ENCODE measurements at regions not wholly inside any gene's neighbourhood (a gene's known extent, or its start where the extent isn't known, plus 50 kb on each side); places are given as distances from the start of the nearest gene placed in this dataset.

DNA sequence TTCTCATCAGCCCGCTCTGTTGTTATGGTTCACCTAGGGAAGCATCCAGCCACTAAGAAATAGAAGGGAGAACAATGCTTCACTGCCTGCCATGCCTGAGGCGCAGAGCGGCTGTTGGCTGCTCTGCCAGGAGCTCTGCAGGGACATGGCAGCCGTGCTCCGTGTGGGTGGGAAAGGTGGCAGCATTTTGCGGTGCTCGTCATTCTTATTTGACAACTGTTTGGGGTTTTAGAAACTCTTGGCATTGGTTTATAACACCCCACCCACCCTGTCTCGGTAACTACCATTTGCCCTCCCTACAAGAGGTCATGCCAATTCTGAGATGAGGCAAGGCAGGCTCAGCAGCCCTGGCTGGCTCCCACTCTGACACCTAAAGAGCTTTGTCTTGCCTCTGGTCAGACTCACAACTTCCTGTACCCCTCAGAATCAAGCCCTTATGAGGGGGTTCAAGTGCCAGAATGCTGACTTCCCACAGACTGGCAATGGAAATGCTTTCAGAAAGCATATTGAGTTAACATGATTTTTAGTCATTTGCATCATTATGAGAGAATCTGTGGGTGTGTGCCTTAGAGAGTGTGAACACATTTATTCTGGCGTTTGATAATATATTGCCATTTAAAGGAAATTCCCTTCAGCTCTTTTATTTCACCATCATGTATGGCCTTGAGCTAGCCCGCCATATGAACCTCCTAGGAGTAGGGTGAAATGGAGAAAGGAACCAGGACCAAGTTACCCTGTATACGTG is 288.0 kb upstream of the ANKRD55 start:
- intact Hi-C loops (cut with DNase I; ENCODE audit: low total_unique reads), result no loop called here
- no peak for DNase-seq
- no peak for TF ChIP-seq POLR2A (IDR thresholded peaks at IDR 0.05)
- TF ChIP-seq, protein P1, sequence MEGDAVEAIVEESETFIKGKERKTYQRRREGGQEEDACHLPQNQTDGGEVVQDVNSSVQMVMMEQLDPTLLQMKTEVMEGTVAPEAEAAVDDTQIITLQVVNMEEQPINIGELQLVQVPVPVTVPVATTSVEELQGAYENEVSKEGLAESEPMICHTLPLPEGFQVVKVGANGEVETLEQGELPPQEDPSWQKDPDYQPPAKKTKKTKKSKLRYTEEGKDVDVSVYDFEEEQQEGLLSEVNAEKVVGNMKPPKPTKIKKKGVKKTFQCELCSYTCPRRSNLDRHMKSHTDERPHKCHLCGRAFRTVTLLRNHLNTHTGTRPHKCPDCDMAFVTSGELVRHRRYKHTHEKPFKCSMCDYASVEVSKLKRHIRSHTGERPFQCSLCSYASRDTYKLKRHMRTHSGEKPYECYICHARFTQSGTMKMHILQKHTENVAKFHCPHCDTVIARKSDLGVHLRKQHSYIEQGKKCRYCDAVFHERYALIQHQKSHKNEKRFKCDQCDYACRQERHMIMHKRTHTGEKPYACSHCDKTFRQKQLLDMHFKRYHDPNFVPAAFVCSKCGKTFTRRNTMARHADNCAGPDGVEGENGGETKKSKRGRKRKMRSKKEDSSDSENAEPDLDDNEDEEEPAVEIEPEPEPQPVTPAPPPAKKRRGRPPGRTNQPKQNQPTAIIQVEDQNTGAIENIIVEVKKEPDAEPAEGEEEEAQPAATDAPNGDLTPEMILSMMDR (IDR thresholded peaks at IDR 0.05), result no peak
- Histone ChIP-seq H3K4me3 (no peak overlapping the region), H3K9me3 (no peaks in the 10 kb centered on the region), H3K36me3 (no peaks in the 10 kb centered on the region), H3K4me1 (peaks cover 0 to 14% of the 10 kb centered on the region in 2 donors), H3K27ac (no peak overlapping the region), H3K27me3 (no peaks in the 10 kb centered on the region)

DNA sequence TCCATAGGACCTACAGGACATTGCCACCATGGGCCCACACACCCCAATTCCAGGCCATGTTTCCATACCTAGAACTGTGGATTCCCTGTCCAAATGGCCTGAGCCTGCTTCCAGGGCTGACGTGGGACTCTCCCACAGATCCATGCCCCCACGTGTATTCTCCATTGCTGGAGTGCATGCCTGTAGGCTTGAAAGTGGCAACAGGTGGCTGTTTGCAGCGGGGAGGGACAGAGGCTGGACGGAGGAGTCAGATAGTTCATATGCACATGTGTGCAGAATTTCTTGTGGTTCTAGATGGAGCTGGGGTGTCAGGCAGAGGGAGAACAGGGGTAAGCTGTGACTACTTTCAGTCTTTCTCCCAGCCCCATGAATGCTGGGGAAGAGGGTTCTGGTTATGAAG is 285.7 kb upstream of the ANKRD55 start:
- TF ChIP-seq POLR2A (IDR thresholded peaks at IDR 0.05), result no peak
- TF ChIP-seq, protein P1 (IDR thresholded peaks at IDR 0.05), result no peak
- Histone ChIP-seq H3K36me3 (no peaks in the 10 kb centered on the region), H3K9me3 (no peaks in the 10 kb centered on the region), H3K4me1 (peaks cover 0 to 14% of the 10 kb centered on the region in 2 donors), H3K4me3 (no peak overlapping the region), H3K27ac (no peak overlapping the region), H3K27me3 (no peaks in the 10 kb centered on the region)
- DNase-seq, result no peak
- intact Hi-C loops (cut with DNase I; ENCODE audit: low total_unique reads), result no loop called here

DNA sequence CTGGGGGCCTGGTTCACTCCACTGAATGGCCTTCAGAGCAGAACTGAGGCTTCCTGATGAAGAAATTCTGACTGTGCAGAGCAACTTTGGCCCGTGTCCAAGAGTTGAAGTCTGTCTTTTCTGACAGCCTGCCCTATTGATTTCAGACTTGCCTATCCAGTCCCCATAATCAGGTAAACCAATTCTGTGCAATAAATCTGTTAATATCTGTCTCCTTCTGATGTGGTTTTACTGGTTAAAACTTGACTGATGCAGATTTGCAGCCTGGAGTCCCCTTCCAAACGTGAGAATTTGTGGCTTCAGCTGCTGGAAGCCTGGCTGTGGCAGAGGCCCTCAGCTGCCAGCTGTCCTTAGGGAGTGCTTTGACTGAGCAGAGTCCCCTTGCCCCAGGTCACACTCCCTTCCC is 283.9 kb upstream of the ANKRD55 start:
- intact Hi-C loops (cut with DNase I; ENCODE audit: low total_unique reads), result no loop called here
- TF ChIP-seq POLR2A (IDR thresholded peaks at IDR 0.05), result no peak
- TF ChIP-seq, protein P1 (IDR thresholded peaks at IDR 0.05), result no peak
- H3K4me3 ChIP-seq, result no peak overlapping the region
- DNase-seq, result no peak
- no peaks in the 10 kb centered on the region for H3K4me1 ChIP-seq
- no peaks in the 10 kb centered on the region for H3K36me3 ChIP-seq
- no peak overlapping the region for H3K27ac ChIP-seq
- no peaks in the 10 kb centered on the region for H3K27me3 ChIP-seq
- no peaks in the 10 kb centered on the region for H3K9me3 ChIP-seq

DNA sequence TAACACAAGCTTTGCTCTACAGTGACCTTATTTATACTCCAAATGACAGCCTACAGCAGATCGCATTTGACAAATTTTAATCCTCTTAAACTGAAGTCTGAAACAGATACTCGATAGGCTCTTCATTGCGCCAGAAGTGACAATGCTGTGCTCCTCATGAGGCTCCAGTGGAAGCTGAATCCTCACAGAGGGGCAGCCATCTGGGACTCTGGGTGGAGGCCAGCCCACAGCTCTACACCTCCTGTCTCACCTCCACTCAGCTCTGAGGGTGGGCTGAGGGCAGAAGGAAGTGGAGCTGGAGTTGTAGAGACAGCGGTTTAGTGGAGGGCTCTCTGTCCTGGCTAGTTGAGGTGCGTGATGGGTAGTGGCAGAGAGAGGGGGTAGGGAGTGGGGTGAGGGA is 283.3 kb upstream of the ANKRD55 start:
- Histone ChIP-seq H3K27ac (no peak overlapping the region), H3K36me3 (no peaks in the 10 kb centered on the region), H3K9me3 (no peaks in the 10 kb centered on the region), H3K4me1 (no peaks in the 10 kb centered on the region), H3K4me3 (no peak overlapping the region), H3K27me3 (no peaks in the 10 kb centered on the region)
- TF ChIP-seq POLR2A (IDR thresholded peaks at IDR 0.05), result no peak
- TF ChIP-seq, protein P1 (IDR thresholded peaks at IDR 0.05), result no peak
- intact Hi-C loops (cut with DNase I; ENCODE audit: low total_unique reads), result no loop called here
- no peak for DNase-seq

DNA sequence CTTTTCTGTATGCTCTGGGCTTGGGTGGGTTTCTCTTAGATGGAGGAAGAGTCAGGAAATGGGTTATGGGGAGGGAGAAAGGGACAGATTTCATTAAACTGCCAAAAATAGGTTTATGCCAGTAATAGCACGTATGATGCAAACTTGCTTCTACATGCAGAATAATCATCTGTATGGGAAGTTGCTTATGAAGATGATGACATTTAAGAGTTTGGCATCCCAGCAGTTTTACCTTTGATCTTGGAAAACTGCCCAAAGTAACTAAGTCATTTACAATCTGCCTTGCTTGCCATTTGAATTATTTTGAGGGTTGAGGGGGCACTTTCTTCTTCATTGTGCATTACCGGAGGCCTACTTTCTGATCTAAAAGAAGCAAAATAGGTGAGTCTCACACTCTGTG is 282.9 kb upstream of the ANKRD55 start:
- TF ChIP-seq POLR2A (IDR thresholded peaks at IDR 0.05), result no peak
- TF ChIP-seq, protein P1 (IDR thresholded peaks at IDR 0.05), result no peak
- Histone ChIP-seq H3K27me3 (no peaks in the 10 kb centered on the region), H3K4me1 (no peaks in the 10 kb centered on the region), H3K36me3 (no peaks in the 10 kb centered on the region), H3K27ac (no peak overlapping the region), H3K9me3 (no peaks in the 10 kb centered on the region), H3K4me3 (no peak overlapping the region)
- DNase-seq, result no peak
- intact Hi-C loops (cut with DNase I; ENCODE audit: low total_unique reads), result no loop called here

All from uterus (tissue), 3 donors.